AG09309 (cell line): ENCODE measurements at regions not wholly inside any gene's neighbourhood (a gene's known extent, or its start where the extent isn't known, plus 50 kb on each side); places are given as distances from the start of the nearest gene placed in this dataset.

Experiments used
- DNase-seq: peaks from one replicate; pipeline ENCODE4 v3.0.0-alpha.2; 2010; ENCODE audit warnings: low read depth
- H3K4me3 ChIP-seq: 2 replicates; pipeline ENCODE4 v1.5.1; 2011; ENCODE audit warnings: mild to moderate bottlenecking, low read depth, low read length, moderate library complexity; ENCODE audit not compliant: control insufficient read depth
- TF ChIP-seq, protein P1 (sequence below): IDR thresholded peaks from 2 replicates; pipeline ENCODE4 v1.5.1; 2011; ENCODE audit warnings: mild to moderate bottlenecking, low read depth, low read length, inconsistent platforms; ENCODE audit not compliant: insufficient read depth, control insufficient read depth; ENCODE audit errors: missing control alignments

DNA sequence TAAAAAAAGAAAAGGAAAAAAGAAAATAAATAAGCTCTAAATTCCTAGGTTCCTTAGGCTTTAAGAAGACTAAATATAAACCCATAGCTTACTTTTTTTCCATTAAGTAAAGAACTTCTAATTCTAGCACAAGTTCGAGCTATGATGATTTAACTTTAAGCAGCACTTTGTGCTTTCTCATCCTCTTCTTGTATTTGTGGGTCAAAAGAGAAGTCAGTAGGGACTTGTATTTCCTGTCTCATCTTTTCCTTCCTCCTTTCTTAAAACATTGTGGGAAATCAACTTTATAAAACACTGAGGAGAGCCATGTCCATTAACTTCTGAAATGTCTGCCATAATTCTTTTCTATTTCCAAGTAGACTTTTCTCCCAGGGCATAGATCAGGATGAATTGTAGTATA lies 637.7 kb upstream of the CITED2 start:
- TF ChIP-seq, protein P1, sequence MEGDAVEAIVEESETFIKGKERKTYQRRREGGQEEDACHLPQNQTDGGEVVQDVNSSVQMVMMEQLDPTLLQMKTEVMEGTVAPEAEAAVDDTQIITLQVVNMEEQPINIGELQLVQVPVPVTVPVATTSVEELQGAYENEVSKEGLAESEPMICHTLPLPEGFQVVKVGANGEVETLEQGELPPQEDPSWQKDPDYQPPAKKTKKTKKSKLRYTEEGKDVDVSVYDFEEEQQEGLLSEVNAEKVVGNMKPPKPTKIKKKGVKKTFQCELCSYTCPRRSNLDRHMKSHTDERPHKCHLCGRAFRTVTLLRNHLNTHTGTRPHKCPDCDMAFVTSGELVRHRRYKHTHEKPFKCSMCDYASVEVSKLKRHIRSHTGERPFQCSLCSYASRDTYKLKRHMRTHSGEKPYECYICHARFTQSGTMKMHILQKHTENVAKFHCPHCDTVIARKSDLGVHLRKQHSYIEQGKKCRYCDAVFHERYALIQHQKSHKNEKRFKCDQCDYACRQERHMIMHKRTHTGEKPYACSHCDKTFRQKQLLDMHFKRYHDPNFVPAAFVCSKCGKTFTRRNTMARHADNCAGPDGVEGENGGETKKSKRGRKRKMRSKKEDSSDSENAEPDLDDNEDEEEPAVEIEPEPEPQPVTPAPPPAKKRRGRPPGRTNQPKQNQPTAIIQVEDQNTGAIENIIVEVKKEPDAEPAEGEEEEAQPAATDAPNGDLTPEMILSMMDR: no peak
- no peak for DNase-seq

DNA sequence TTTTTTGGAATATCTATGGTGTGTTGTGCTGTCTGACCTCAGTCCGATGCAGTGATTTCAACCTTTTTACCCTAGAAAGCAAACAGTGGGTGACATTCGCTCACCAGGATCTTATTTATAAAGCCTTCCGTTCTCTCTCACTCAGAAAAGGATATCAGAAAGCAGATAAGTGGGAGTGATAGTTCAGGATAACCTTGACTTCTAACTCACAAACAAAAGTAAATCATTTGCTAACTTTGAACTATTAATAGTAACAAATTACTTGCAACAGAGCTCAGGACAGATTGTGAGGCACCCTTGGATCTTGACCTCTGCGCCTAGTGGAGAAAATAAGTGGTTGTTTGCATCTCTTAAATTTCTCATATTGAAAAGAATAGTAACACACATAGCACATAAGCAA lies 637.1 kb upstream of the CITED2 start:
- TF ChIP-seq, protein P1: no peak
- no peak overlapping the region for H3K4me3 ChIP-seq
- DNase-seq: no peak

More for the DNA sequence above, 637.7 kb upstream of the CITED2 start:
- no peak overlapping the region for H3K4me3 ChIP-seq

DNA sequence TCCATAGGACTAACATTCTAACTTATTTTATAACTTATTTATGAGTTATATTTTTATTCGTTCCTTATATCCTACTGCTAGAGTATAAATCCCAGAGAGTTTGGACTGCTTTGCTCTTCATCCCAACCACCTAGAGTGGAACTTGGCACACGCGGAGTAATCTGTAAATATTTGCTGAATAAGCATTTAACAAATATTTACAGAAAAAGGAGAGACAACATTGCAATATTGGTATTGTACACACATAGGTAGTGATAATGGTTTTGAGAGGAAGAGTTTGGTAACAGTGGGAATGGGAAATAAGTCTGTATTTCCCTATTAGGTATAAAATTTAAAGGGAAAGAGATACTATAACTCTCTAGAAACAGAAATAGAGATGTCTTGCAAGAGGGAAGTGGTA lies 634.8 kb upstream of the CITED2 start:
- no peak overlapping the region for H3K4me3 ChIP-seq
- DNase-seq: no peak
- TF ChIP-seq, protein P1: no peak

DNA sequence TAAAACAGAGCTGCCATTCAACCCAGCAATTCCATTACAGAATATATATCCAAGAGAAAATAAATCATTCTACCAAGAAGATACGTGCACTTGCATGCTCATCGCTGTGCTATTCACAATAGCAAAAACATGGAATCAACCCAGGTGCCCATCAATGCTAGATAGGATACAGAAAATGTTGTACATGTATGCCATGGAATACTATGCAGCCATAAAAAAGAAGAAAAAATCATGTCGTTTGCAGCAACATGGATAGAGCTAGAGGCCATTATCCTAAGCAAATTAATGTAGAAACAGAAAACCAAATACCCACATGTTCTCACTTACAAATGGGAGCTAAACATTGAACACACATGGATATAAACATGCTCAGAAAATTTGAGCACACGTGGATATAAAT lies 633.1 kb upstream of the CITED2 start:
- H3K4me3 ChIP-seq: no peak overlapping the region
- TF ChIP-seq, protein P1: no peak
- no peak for DNase-seq

DNA sequence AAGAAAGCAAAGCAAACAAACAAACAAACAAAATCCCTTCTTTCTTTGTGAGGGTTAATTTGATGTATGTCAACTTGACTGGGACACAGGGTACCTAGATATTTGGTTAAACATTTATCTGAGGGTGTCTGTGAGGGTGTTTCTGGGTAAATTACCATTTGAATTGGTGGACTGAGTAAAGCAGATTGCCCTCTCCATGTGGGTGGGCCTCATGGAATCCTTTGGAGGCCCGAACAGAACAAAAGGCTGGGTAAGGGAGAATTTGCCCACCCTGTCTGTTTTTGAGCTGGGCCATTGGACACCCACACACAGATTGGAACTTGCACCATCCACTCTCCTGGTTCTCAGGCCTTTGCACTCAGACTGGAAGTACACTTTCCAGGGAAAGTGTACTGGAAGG lies 628.8 kb upstream of the CITED2 start:
- TF ChIP-seq, protein P1: no peak
- DNase-seq: no peak
- no peak overlapping the region for H3K4me3 ChIP-seq

DNA sequence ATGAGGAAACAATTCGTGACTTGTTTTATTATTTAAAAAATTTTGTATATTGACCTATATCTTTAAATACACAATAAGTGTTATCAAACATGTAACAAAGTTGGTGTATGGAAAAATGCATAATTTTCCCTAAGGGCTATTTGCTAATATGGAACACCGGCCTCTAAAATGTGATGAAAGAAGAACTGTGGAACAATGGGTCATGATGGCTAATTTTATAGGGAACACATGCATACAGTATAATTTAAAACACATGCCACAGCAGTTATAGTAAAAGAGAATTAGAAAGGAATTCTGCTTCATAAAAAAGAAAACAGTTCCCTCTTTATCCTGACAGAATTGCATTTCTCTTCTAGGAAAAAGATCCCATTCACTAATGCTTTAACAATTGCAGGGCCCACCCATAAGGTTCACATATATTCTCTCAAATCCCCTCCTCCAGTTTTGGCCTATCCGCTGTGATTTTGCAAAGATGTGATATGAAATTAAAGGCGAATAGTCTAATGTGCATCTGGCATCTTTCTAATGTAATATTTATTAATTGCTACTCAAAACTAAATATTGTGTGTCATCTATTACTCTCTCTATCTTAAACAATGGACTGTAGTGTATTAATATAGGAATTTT lies 628.1 kb upstream of the CITED2 start:
- H3K4me3 ChIP-seq: no peak overlapping the region
- TF ChIP-seq, protein P1: no peak
- DNase-seq: peak; percentile 81
